ENCODE measurements at regions not wholly inside any gene's neighbourhood (a gene's known extent, or its start where the extent isn't known, plus 50 kb on each side); places are given as distances from the start of the nearest gene placed in this dataset.

GRCh38 chr16:9251026-9251425 lies 159.6 kb downstream of the HAPSTR1 start:
- Histone ChIP-seq H3K27ac (no peak overlapping the region), H3K4me1 (no peaks in the 10 kb centered on the region), H3K27me3 (no peaks in the 10 kb centered on the region), H3K36me3 (no peaks in the 10 kb centered on the region), H3K9me3 (no peaks in the 10 kb centered on the region), H3K4me3 (no peak overlapping the region)
- intact Hi-C loops (cut with DNase I), result no loop called here
- no peak for DNase-seq
- WGBS, 2 donors, result 86 to 89% methylated on average over 6 of the region's 6 CpGs
- TF ChIP-seq POLR2AphosphoS5 (IDR thresholded peaks at IDR 0.05) (no peak), CTCF (IDR thresholded peaks at IDR 0.05) (no peak), EP300 (IDR thresholded peaks at IDR 0.05) (no peak), POLR2A (IDR thresholded peaks at IDR 0.05) (no peak)

- TF ChIP-seq POLR2A (IDR thresholded peaks at IDR 0.05) (no peak), CTCF (IDR thresholded peaks at IDR 0.05) (no peak), EP300 (IDR thresholded peaks at IDR 0.05) (no peak), POLR2AphosphoS5 (IDR thresholded peaks at IDR 0.05) (no peak)
- 98 to 100% methylated on average over 1 of the region's 1 CpG for WGBS, 2 donors
These were observed 163.4 kb downstream of the HAPSTR1 start for GRCh38 chr16:9254863-9255262.

GRCh38 chr16:9256196-9256595 lies 164.8 kb downstream of the HAPSTR1 start:
- peaks cover 0 to 5% (median 0%) of the 10 kb centered on the region in 3 donors for H3K27me3 ChIP-seq
- H3K9me3 ChIP-seq, result no peaks in the 10 kb centered on the region
- TF ChIP-seq EP300 (IDR thresholded peaks at IDR 0.05), result no peak
- TF ChIP-seq POLR2AphosphoS5 (IDR thresholded peaks at IDR 0.05), result no peak
- no peak for TF ChIP-seq POLR2A (IDR thresholded peaks at IDR 0.05)
- TF ChIP-seq CTCF (IDR thresholded peaks at IDR 0.05), result no peak
- intact Hi-C loops (cut with DNase I), result no loop called here
- no peak for DNase-seq
- H3K36me3 ChIP-seq, result no peaks in the 10 kb centered on the region
- 27 to 50% methylated on average over 6 of the region's 6 CpGs for WGBS, 2 donors
- no peak overlapping the region for H3K4me3 ChIP-seq
- H3K27ac ChIP-seq, result no peak overlapping the region
- no peaks in the 10 kb centered on the region for H3K4me1 ChIP-seq

More at GRCh38 chr16:9254863-9255262, 163.4 kb downstream of the HAPSTR1 start:
- Histone ChIP-seq H3K4me3 (no peak overlapping the region), H3K9me3 (no peaks in the 10 kb centered on the region), H3K4me1 (no peaks in the 10 kb centered on the region), H3K27me3 (peaks cover 0 to 5% (median 0%) of the 10 kb centered on the region in 3 donors), H3K27ac (no peak overlapping the region), H3K36me3 (no peaks in the 10 kb centered on the region)
- DNase-seq, result no peak
- intact Hi-C loops (cut with DNase I), result no loop called here

- H3K9me3 ChIP-seq, result no peaks in the 10 kb centered on the region
- H3K27ac ChIP-seq, result no peak overlapping the region
- H3K27me3 ChIP-seq, result peaks cover 0 to 5% (median 0%) of the 10 kb centered on the region in 3 donors
- H3K4me3 ChIP-seq, result no peak overlapping the region
- WGBS, 2 donors, result 43 to 84% methylated on average over 1 of the region's 1 CpG
- intact Hi-C loops (cut with DNase I), result loop anchor here (2.0 kb wide), 1 partner anchor 923 kb away; no protein-coding TSS in a partner anchor
- no peak for TF ChIP-seq EP300 (IDR thresholded peaks at IDR 0.05)
- no peak for TF ChIP-seq CTCF (IDR thresholded peaks at IDR 0.05)
- no peak for TF ChIP-seq POLR2A (IDR thresholded peaks at IDR 0.05)
- TF ChIP-seq POLR2AphosphoS5 (IDR thresholded peaks at IDR 0.05), result no peak
- no peaks in the 10 kb centered on the region for H3K4me1 ChIP-seq
- no peaks in the 10 kb centered on the region for H3K36me3 ChIP-seq
- DNase-seq, result no peak
These were observed 166.4 kb downstream of the HAPSTR1 start for GRCh38 chr16:9257843-9258242.

GRCh38 chr16:9258423-9259051 lies 167.1 kb downstream of the HAPSTR1 start:
- no peak for DNase-seq
- Histone ChIP-seq H3K27ac (no peak overlapping the region), H3K4me1 (no peaks in the 10 kb centered on the region), H3K4me3 (no peak overlapping the region), H3K27me3 (peaks cover 0 to 5% (median 0%) of the 10 kb centered on the region in 3 donors), H3K36me3 (no peaks in the 10 kb centered on the region), H3K9me3 (no peaks in the 10 kb centered on the region)
- WGBS, 2 donors, result 48 to 50% methylated on average over 14 of the region's 14 CpGs
- TF ChIP-seq EP300 (IDR thresholded peaks at IDR 0.05), result no peak
- no peak for TF ChIP-seq POLR2AphosphoS5 (IDR thresholded peaks at IDR 0.05)
- TF ChIP-seq CTCF (IDR thresholded peaks at IDR 0.05), result peak in 3 of 4 experiments; percentile 42 to 47 (median 44)
- intact Hi-C loops (cut with DNase I), result loop anchor here (2.0 kb wide), 1 partner anchor 922 kb away; no protein-coding TSS in a partner anchor

Data from sigmoid colon (tissue), 6 donors.